GM10248 (cell line): ENCODE measurements at regions not wholly inside any gene's neighbourhood (a gene's known extent, or its start where the extent isn't known, plus 50 kb on each side); places are given as distances from the start of the nearest gene placed in this dataset.

ENCODE experiments used
- CTCF ChIA-PET: fragments of 300-600 bp; sonication (Branson Sonifier 250); formaldehyde crosslinking; extraction: SDS; loops from one replicate; lab custom pipeline; 2021; ENCODE audit warnings: antibody characterized with exemption; lab: Yijun Ruan, JAX
- POLR2A ChIA-PET: fragments of 350-650 bp; sonication (Branson Sonifier 250); formaldehyde crosslinking; extraction: SDS; loops from one replicate; lab custom pipeline; 2020; ENCODE audit warnings: antibody characterized with exemption; lab: Yijun Ruan, JAX
- DNase-seq: peaks from one replicate; pipeline ENCODE4 v3.0.0; 2012; ENCODE audit errors: extremely low spot score
- TF ChIP-seq, protein P1 (sequence below): IDR thresholded peaks from 2 replicates; pipeline ENCODE4 v1.5.1; 2012; ENCODE audit warnings: mild to moderate bottlenecking, low read depth; ENCODE audit errors: extremely low read depth, missing control alignments, control extremely low read depth

DNA sequence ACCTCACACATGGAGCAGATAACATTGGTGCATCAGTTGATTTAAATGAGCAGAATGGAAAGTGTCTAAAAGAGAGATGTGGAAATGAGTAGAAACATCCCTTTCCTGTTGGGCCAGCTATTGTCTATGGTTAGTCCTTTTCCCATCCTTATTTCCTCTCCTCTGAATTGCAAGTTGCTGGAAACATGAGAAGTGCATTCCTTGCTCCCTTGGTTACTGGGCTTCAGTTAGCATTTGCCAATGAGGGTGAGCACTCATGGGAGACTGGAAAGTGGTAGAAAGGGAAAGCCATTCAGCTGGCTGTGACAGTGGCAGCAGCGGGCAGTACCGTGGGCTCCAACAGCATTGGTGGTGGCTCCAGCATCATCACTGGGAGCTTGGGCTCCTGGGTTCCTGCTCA is 96.0 kb upstream of the IGFBP7 start:
- ChIA-PET POLR2A (no interaction called here), CTCF (interaction anchor here (1.7 to 1.9 kb wide), 2 partner anchors 12 to 15 kb away, joined by 3 to 6 read pairs; no protein-coding TSS in a partner anchor)
- DNase-seq, result no peak
- TF ChIP-seq, protein P1, sequence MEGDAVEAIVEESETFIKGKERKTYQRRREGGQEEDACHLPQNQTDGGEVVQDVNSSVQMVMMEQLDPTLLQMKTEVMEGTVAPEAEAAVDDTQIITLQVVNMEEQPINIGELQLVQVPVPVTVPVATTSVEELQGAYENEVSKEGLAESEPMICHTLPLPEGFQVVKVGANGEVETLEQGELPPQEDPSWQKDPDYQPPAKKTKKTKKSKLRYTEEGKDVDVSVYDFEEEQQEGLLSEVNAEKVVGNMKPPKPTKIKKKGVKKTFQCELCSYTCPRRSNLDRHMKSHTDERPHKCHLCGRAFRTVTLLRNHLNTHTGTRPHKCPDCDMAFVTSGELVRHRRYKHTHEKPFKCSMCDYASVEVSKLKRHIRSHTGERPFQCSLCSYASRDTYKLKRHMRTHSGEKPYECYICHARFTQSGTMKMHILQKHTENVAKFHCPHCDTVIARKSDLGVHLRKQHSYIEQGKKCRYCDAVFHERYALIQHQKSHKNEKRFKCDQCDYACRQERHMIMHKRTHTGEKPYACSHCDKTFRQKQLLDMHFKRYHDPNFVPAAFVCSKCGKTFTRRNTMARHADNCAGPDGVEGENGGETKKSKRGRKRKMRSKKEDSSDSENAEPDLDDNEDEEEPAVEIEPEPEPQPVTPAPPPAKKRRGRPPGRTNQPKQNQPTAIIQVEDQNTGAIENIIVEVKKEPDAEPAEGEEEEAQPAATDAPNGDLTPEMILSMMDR, result no peak

GRCh38 chr4:57205580-57205979 is 95.4 kb upstream of the IGFBP7 start:
- CTCF ChIA-PET, result no interaction called here
- POLR2A ChIA-PET, result no interaction called here
- TF ChIP-seq, protein P1, result no peak
- DNase-seq, result no peak

DNA sequence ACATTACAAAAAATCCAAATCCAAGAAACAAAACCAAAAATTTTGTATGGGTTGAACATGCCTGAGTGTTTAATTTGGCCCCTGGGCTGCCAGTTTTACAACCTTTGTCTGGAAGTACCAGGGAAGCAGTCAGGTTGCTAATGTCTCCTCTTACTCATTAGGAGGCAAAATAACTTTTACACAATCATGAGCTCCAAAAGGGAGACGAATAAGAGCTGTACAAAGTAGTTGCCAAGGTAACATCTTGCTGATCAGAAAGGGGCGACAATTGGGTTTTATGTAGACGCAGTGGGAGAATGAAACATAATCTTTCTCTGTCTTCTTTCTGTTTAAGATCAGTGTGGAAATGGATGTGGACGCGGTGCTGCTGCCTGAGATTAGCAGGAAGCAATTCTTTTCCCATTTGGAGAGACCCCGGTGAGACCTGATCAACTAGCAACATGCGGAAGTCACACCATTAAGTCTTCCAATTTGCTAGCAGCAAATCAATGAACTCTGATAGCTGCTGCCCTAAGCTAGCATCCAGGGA is 90.7 kb upstream of the IGFBP7 start:
- TF ChIP-seq, protein P1, result no peak
- POLR2A ChIA-PET, result no interaction called here
- DNase-seq, result no peak
- CTCF ChIA-PET, result interaction anchor here (3.4 to 6.4 kb wide), 2 partner anchors 10 to 37 kb away, joined by 29 to 35 read pairs; no protein-coding TSS in a partner anchor

- TF ChIP-seq, protein P1, result no peak
- DNase-seq, result no peak
- ChIA-PET POLR2A (no interaction called here), CTCF (interaction anchor here (3.4 to 6.4 kb wide), 2 partner anchors 8 to 35 kb away, joined by 29 to 35 read pairs; no protein-coding TSS in a partner anchor)
Observed at GRCh38 chr4:57199267-57199666, 89.1 kb upstream of the IGFBP7 start.

- CTCF ChIA-PET, result interaction anchor here (6.4 kb wide), 1 partner anchor 32 kb away, joined by 35 read pairs; no protein-coding TSS in a partner anchor
- TF ChIP-seq, protein P1, result no peak
- DNase-seq, result no peak
- POLR2A ChIA-PET, result no interaction called here
Observed at GRCh38 chr4:57195622-57196021, 85.4 kb upstream of the IGFBP7 start.

- CTCF ChIA-PET, result interaction anchor here (6.7 kb wide), 1 partner anchor 29 kb away, joined by 80 read pairs; no protein-coding TSS in a partner anchor
- TF ChIP-seq, protein P1, result no peak
- POLR2A ChIA-PET, result no interaction called here
- DNase-seq, result no peak
Observed at GRCh38 chr4:57194068-57194611, 84.0 kb upstream of the IGFBP7 start.
